Heart left ventricle (tissue), 16 donors: ENCODE measurements at regions not wholly inside any gene's neighbourhood (a gene's known extent, or its start where the extent isn't known, plus 50 kb on each side); places are given as distances from the start of the nearest gene placed in this dataset.

Source experiments
- ATAC-seq, 4 donors: fragments of 200-7000 bp; cut with Tn5 transposase; one replicate each; pipeline ENCODE4 v1.9.1; 2020 to 2022; ENCODE audit warnings: moderate library complexity in 4 of 4, mild to moderate bottlenecking in 3 of 4, moderate number of reproducible peaks in 1 of 4
- DNase-seq, 5 donors: peaks; one replicate each; pipeline ENCODE4 v3.0.0-alpha.2; 2020
- H3K27ac ChIP-seq, 12 donors: fragments of 200-600 bp; sonication (generic) in 4 of 12; one replicate each; pipeline versions ENCODE4 v1.5.0 to v1.8.0; 2016 to 2022; ENCODE audit warnings: mild to moderate bottlenecking in 2 of 12
- H3K27me3 ChIP-seq, 9 donors: fragments of 200-600 bp; sonication (generic) in 2 of 9; one replicate each; pipeline versions ENCODE4 v1.5.1 to v1.8.0; 2016 to 2022; ENCODE audit warnings: mild to moderate bottlenecking in 3 of 9
- H3K36me3 ChIP-seq, 9 donors: fragments of 200-600 bp; sonication (generic) in 2 of 9; one replicate each; pipeline versions ENCODE4 v1.5.0 to v1.8.0; 2018 to 2022; ENCODE audit warnings: mild to moderate bottlenecking in 2 of 9
- H3K4me1 ChIP-seq, 12 donors: fragments of 200-600 bp; sonication (generic) in 4 of 12; one replicate each; pipeline versions ENCODE4 v1.5.0 to v1.8.0; 2016 to 2022; ENCODE audit warnings: mild to moderate bottlenecking in 3 of 12
- H3K4me3 ChIP-seq, 12 donors: fragments of 200-600 bp; sonication (generic) in 4 of 12; one replicate each; pipeline versions ENCODE4 v1.5.0 to v1.8.0; 2017 to 2022; ENCODE audit warnings: mild to moderate bottlenecking in 9 of 12, moderate library complexity in 4 of 12
- H3K9me3 ChIP-seq, 12 donors: fragments of 200-600 bp; sonication (generic) in 4 of 12; one replicate each; pipeline versions ENCODE4 v1.5.0 to v1.8.0; 2016 to 2022; ENCODE audit warnings: mild to moderate bottlenecking in 1 of 12
- POLR2A ChIP-seq, 2 donors: fragments of 450-650 bp; IDR thresholded peaks; one replicate each; pipeline ENCODE4 v1.6.1; 2017; ENCODE audit warnings: antibody characterized with exemption in 2 of 2, mild to moderate bottlenecking in 2 of 2, moderate library complexity in 2 of 2
- WGBS, 4 donors: extraction: QIAGEN DNeasy Blood & Tissue Kit in 2 of 4; methylation state at CpG; one replicate each; pipeline versions ENCODE4 v1.1.5 to v1.1.7; 2013 to 2018; 5-methylcytosine and 5-hydroxymethylcytosine counted together
- intact Hi-C, 10 donors: fragments of 100-400 bp; cut with DNase I; formaldehyde crosslinking; loops; one replicate each; pipeline versions ENCODE4 v1.11.1 to v1.14.2; 2022
- TF ChIP-seq, protein P1 (sequence below), 12 donors: fragments of 200-600 bp; sonication (generic) in 4 of 12; IDR thresholded peaks; one replicate each; pipeline versions ENCODE4 v1.5.0 to v1.8.0; 2018 to 2022; ENCODE audit warnings: antibody characterized with exemption in 12 of 12, mild to moderate bottlenecking in 5 of 12
- donor health status: ischemic (EF 13 %, LVEDD 7.1; RV severe dilation, severe dysfunction).
- donor health status: healthy with polysubstance abuse.
- donor health status: DM: no; HTN: yes; CAD: no.
- donor health status: DM: no; HTN: no; CAD: no.
- donor health status: ischemic (EF 25% LVEDD 6.9; RV normal size, moderate dysfunction).
- donor health status: ischemic (EF 25% LVEDD 5.7; RV mildly dilated, moderate dysfunction).
- donor health status: healthy.
- donor health status: DM: yes; HTN: yes; CAD: no.
- donor health status: ischemic (EF 35%, LVEDD 5.7; RV mildly dilated, moderate dysfunction).
- donor health status: nonischemic (EF 11% LVEDD 7.7; RV severe dilation, severe dysfunction).
- donor health status: DM: yes; HTN: yes; CAD: no.
- donor health status: PGD.
- donor health status: ischemic (EF 29% LVEDD 5.4; RV normal size, mild dysfunction).
- donor health status: nonischemic (EF 23%, LVEDD 6.1; RV moderate dilation, normal function).

DNA sequence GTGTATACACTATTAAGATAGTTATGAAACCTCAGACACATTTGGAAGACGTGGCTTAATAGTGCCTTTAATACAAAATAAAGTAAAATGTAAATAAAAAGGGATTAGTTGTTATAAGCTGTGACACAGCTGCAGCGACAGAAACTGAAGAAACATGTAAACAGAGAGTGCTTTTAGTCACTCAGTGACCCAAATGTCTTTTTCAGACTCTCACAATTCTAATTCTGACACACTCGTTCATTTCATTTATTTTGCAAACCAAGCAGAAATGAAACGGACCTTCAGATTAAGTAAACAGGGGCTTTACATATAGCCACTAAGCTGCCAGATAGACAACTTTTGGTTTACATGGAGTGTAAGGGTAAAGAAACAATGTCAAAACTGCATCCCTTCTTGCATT is 181.0 kb upstream of the ETAA1 start:
- Histone ChIP-seq H3K36me3 (no peaks in the 10 kb centered on the region), H3K9me3 (peaks cover 0 to 10% (median 0%) of the 10 kb centered on the region in 12 donors), H3K4me1 (no peaks in the 10 kb centered on the region), H3K27me3 (peaks cover 0 to 2% (median 0%) of the 10 kb centered on the region in 9 donors), H3K4me3 (no peak overlapping the region), H3K27ac (peak overlapping the region in 1 of 12 donors; percentile 80)
- ATAC-seq = no peak
- WGBS, 4 donors = 73 to 78% (median 75%) methylated on average over 4 of the region's 4 CpGs
- intact Hi-C loops = no loop called here
- DNase-seq = no peak
- TF ChIP-seq, protein P1, sequence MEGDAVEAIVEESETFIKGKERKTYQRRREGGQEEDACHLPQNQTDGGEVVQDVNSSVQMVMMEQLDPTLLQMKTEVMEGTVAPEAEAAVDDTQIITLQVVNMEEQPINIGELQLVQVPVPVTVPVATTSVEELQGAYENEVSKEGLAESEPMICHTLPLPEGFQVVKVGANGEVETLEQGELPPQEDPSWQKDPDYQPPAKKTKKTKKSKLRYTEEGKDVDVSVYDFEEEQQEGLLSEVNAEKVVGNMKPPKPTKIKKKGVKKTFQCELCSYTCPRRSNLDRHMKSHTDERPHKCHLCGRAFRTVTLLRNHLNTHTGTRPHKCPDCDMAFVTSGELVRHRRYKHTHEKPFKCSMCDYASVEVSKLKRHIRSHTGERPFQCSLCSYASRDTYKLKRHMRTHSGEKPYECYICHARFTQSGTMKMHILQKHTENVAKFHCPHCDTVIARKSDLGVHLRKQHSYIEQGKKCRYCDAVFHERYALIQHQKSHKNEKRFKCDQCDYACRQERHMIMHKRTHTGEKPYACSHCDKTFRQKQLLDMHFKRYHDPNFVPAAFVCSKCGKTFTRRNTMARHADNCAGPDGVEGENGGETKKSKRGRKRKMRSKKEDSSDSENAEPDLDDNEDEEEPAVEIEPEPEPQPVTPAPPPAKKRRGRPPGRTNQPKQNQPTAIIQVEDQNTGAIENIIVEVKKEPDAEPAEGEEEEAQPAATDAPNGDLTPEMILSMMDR (IDR thresholded peaks at IDR 0.05) = no peak
- no peak for TF ChIP-seq POLR2A (IDR thresholded peaks at IDR 0.05)

GRCh38 chr2:67216881-67217280 is 180.3 kb upstream of the ETAA1 start:
- WGBS, 4 donors = 57 to 62% (median 59%) methylated on average over 1 of the region's 1 CpG
- Histone ChIP-seq H3K36me3 (no peaks in the 10 kb centered on the region), H3K27me3 (peaks cover 0 to 2% (median 0%) of the 10 kb centered on the region in 9 donors)

GRCh38 chr2:67217398-67217797 is 179.7 kb upstream of the ETAA1 start:
- no peak for ATAC-seq
- Histone ChIP-seq H3K4me1 (no peaks in the 10 kb centered on the region), H3K27ac (no peak overlapping the region), H3K27me3 (peaks cover 0 to 2% (median 0%) of the 10 kb centered on the region in 9 donors), H3K36me3 (no peaks in the 10 kb centered on the region), H3K9me3 (peaks cover 0 to 10% (median 0%) of the 10 kb centered on the region in 12 donors), H3K4me3 (no peak overlapping the region)
- DNase-seq = no peak
- TF ChIP-seq, protein P1 (IDR thresholded peaks at IDR 0.05) = no peak
- TF ChIP-seq POLR2A (IDR thresholded peaks at IDR 0.05) = no peak
- intact Hi-C loops = no loop called here

More at GRCh38 chr2:67216881-67217280, 180.3 kb upstream of the ETAA1 start:
- Histone ChIP-seq H3K4me1 (no peaks in the 10 kb centered on the region), H3K4me3 (no peak overlapping the region), H3K27ac (peak overlapping the region in 1 of 12 donors; percentile 80), H3K9me3 (peaks cover 0 to 10% (median 0%) of the 10 kb centered on the region in 12 donors)
- intact Hi-C loops = no loop called here
- ATAC-seq = no peak
- TF ChIP-seq, protein P1 (IDR thresholded peaks at IDR 0.05) = no peak
- no peak for TF ChIP-seq POLR2A (IDR thresholded peaks at IDR 0.05)
- no peak for DNase-seq

DNA sequence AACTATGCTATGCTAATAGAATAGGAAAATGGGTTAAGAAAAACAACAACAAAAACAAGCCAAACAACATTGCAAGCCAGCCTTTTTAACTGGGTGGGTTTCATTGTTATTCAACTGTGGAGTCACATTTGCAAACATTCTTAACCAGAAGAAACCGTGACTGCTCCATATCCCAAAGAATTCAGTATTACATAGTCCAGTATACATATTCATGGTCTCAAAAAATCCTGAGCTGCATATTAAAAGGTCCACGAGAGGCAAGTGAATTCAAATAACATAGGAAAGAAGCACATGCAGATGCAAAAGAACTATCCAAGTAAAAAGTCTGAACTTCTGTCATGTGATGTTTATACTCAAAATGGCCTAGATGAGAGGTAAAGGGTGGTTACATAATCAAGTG is 179.1 kb upstream of the ETAA1 start:
- Histone ChIP-seq H3K27ac (no peak overlapping the region), H3K9me3 (peaks cover 0 to 10% (median 0%) of the 10 kb centered on the region in 12 donors), H3K27me3 (peaks cover 0 to 2% (median 0%) of the 10 kb centered on the region in 9 donors), H3K36me3 (no peaks in the 10 kb centered on the region), H3K4me1 (no peaks in the 10 kb centered on the region), H3K4me3 (no peak overlapping the region)
- intact Hi-C loops = no loop called here
- WGBS, 4 donors = 68 to 88% (median 83%) methylated on average over 2 of the region's 2 CpGs
- no peak for TF ChIP-seq POLR2A (IDR thresholded peaks at IDR 0.05)
- TF ChIP-seq, protein P1 (IDR thresholded peaks at IDR 0.05) = no peak
- ATAC-seq = no peak
- DNase-seq = no peak
